Activated naive CD4-positive, alpha-beta T cell treated with anti-CD3 and anti-CD28 coated beads, Interleukin-2, amount 50 U/mL, for 72 hours (primary cell): ENCODE measurements at regions not wholly inside any gene's neighbourhood (a gene's known extent, or its start where the extent isn't known, plus 50 kb on each side); places are given as distances from the start of the nearest gene placed in this dataset.

Experiments used
- ATAC-seq, 2 donors: fragments of 150-1000 bp; cut with Tn5 transposase; 2 replicates each; pipeline ENCODE4 v1.10.0; 2021; ENCODE audit warnings: mild to moderate bottlenecking in 2 of 2, moderate library complexity in 2 of 2
- DNase-seq, 2 donors: peaks; one replicate each; pipeline ENCODE4 v3.0.0; 2021 to 2022; ENCODE audit warnings: low spot score in 2 of 2
- H3K27ac Mint-ChIP-seq, 2 donors: one replicate each; pipeline ENCODE4 v1.8.0; 2022; ENCODE audit warnings: mild to moderate bottlenecking in 2 of 2, mixed read lengths in 2 of 2
- H3K36me3 Mint-ChIP-seq, 2 donors: one replicate each; pipeline ENCODE4 v1.8.0; 2022; ENCODE audit warnings: mixed read lengths in 2 of 2
- H3K9me3 Mint-ChIP-seq, 2 donors: one replicate each; pipeline ENCODE4 v1.8.0; 2022; ENCODE audit warnings: mixed read lengths in 2 of 2

DNA sequence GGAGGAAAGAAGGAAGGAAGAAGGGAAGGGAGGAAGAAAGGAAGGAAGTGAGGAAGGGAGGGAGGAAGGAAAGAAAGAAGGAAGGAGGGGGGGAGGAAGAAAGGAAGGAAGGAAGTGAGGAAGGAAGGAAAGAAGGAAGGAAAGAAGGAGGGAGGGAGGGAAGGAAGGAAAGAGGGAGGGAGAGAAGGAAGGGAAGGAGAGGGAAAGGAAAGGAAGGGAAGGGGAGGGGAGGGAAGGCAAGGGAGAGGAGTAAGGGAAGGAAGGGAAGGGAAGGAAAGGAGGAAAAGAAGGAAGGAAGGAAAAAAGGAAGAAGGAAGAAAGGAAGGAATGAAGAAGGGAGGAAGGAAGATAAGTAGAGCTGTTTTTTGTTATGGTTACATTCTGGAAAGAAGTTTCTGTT is 141.2 kb downstream of the LRRC3B start:
- H3K36me3 Mint-ChIP-seq, result no peaks in the 10 kb centered on the region
- ATAC-seq, result no peak
- no peak for DNase-seq
- H3K9me3 Mint-ChIP-seq, result peaks cover 4 to 10% of the 10 kb centered on the region in 2 donors
- H3K27ac Mint-ChIP-seq, result no peak overlapping the region

- DNase-seq (no peak), ATAC-seq (no peak)
- Mint-ChIP-seq H3K27ac (no peak overlapping the region), H3K9me3 (peaks cover under 1 to 14% of the 10 kb centered on the region in 2 donors), H3K36me3 (no peaks in the 10 kb centered on the region)
These were observed 143.5 kb downstream of the LRRC3B start for GRCh38 chr3:26766031-26766430.

GRCh38 chr3:26768068-26768651 is 145.6 kb downstream of the LRRC3B start:
- Mint-ChIP-seq H3K27ac (no peak overlapping the region), H3K36me3 (no peaks in the 10 kb centered on the region), H3K9me3 (peaks cover 0 to 14% of the 10 kb centered on the region in 2 donors)
- DNase-seq, result no peak
- ATAC-seq, result no peak

DNA sequence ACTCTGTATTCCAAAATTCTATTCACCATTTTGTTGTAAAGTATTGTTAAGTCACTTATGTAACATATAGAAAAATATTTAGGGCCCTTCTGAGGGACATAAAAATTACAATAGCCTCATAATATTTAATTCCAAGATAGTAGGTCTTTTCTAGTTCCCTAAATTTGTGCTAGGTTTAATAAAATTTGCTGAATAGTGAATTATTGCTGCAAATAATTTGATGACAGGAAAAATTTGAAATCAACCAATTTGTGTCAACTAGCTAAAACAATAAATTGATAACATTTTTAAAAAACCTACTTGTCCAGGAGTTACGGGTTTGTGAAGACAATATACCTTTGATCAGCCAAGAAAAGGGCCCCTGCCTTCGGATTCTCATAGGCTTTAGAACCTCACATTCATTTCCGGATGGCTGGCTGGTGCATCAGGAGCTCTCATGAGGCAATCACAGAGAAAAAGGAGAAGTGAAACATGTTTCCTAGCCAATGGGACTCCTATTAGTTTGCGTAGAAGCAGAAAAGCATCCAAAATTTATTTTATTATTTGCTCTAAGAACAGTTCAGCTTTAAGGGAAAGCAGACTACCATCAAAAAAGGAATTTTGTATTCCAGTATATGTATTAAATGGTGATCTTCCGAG is 177.2 kb downstream of the LRRC3B start:
- DNase-seq, result no peak
- Mint-ChIP-seq H3K9me3 (peaks cover 0 to 3% of the 10 kb centered on the region in 2 donors), H3K36me3 (no peaks in the 10 kb centered on the region), H3K27ac (no peak overlapping the region)
- no peak for ATAC-seq

GRCh38 chr3:26807272-26807671 is 184.7 kb downstream of the LRRC3B start:
- Mint-ChIP-seq H3K9me3 (peaks cover 7 to 17% of the 10 kb centered on the region in 2 donors), H3K27ac (no peak overlapping the region), H3K36me3 (peaks cover 0 to under 1% of the 10 kb centered on the region in 2 donors)
- ATAC-seq, result no peak
- no peak for DNase-seq

DNA sequence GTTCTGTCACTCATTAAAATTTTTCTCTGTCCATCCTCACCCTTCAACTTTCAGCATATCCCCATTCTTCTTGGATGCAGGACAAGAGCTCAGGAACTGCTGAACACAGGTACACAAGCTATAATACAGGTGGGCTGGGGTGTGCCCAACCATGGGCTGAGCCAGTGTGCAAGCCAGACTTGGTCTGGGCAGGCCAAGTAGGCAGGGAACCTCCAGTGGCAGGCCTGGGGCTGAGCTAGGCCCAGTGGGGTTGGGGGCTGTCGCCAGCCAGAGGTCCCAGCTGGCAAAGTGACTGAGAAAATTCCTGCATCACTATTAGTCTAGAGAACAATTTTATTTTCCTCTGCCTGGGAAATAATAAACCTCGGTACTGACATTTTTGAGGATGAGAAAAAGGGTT is 202.9 kb downstream of the LRRC3B start:
- DNase-seq, result no peak
- Mint-ChIP-seq H3K9me3 (peaks cover 17 to 39% of the 10 kb centered on the region in 2 donors), H3K36me3 (peaks cover 0 to 17% of the 10 kb centered on the region in 2 donors), H3K27ac (no peak overlapping the region)
- ATAC-seq, result no peak

DNA sequence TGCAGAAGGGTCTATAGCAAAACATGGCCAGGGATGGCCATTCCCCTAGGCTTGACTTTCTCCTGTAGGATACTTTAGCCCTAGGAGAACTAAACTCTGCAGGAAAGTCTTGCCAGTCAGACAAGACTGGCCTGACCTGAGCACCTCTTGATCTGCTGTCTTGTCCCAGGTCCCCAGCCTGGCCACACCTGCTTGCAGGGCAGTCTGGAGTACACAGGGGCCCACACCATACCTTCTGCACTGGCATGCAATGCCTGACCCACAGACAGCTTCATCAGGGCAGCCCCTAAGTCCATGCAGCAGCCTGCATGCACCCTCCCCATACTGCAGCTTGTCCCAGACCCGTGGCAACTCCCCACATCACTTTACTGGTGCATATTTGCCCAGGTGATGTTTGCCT is 204.6 kb downstream of the LRRC3B start:
- no peak for DNase-seq
- ATAC-seq, result no peak
- Mint-ChIP-seq H3K27ac (no peak overlapping the region), H3K9me3 (peaks cover 12 to 36% of the 10 kb centered on the region in 2 donors), H3K36me3 (peaks cover 0 to 6% of the 10 kb centered on the region in 2 donors)

GRCh38 chr3:26838026-26838425 is 215.5 kb downstream of the LRRC3B start:
- H3K27ac Mint-ChIP-seq, result peak overlapping the region in 1 of 2 donors; percentile 33
- H3K36me3 Mint-ChIP-seq, result no peaks in the 10 kb centered on the region
- DNase-seq (no peak), ATAC-seq (no peak)
- peaks cover 11 to 27% of the 10 kb centered on the region in 2 donors for H3K9me3 Mint-ChIP-seq

DNA sequence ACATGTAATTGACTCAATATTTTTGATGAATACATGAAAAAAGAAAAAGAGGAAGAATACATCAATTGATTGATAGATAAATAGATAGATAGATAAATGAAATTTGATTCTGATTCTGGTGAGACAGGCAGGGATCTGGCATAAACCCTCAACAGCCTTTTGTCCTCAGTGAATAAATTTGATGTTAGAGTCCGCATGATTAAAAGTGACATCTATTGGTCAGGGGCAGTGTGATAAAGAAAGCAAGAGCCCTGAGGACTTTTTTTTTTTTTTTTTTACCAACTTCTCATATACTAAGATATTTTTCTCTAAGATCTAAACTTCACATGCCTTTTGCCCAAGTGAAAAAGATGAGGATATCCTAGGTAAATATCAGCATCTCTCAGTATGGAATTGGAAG is 216.4 kb downstream of the LRRC3B start:
- ATAC-seq (no peak), DNase-seq (no peak)
- peaks cover 11 to 23% of the 10 kb centered on the region in 2 donors for H3K9me3 Mint-ChIP-seq
- no peaks in the 10 kb centered on the region for H3K36me3 Mint-ChIP-seq
- H3K27ac Mint-ChIP-seq, result no peak overlapping the region

DNA sequence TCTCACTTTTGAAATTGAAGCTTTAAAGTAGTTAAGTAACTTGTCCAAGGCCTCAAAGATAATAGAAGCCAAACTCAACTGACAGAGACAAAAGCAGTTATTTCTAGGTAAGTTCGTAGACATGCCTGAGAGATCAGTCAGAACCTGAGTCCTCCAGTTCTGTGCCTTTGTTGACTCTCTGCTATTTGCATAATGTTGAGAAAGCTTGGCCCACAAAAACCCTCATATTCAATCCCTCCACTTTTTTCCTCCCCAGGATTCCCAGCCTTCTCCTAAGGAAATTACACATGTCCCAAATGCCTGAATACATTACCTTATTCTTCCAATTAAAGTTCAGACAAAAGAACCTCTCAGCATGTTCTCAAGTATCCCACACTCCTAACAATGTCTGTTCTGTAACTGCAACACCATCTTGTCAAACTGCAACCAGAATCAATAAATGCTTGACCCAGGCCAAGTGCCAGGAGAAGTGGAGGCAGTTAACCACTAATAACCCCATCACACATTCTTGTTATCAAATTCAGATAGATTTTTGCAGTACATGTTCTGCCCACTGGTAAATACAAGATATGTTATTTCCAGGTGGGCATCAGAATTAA is 217.8 kb downstream of the LRRC3B start:
- DNase-seq (no peak), ATAC-seq (no peak)
- no peaks in the 10 kb centered on the region for H3K36me3 Mint-ChIP-seq
- no peak overlapping the region for H3K27ac Mint-ChIP-seq
- H3K9me3 Mint-ChIP-seq, result peaks cover 14 to 23% of the 10 kb centered on the region in 2 donors

DNA sequence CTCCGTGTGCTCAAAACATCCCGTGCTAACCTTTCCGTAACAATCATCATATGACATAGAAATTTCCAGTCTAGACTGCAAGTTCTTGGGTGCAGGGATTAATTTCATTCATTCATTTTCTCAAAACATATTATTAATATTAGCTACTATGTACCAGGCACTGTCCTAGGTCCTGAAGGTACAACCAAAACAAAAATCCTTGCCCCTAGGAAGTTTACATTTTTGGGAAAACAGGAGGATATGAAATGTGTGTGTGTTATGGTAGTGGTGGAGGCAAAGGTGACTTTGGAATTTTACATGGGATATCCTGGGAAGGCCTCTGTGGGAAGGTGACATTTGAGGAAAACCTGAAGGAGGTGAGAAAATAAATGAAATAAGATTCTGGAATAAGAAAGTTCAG is 222.6 kb downstream of the LRRC3B start:
- DNase-seq, result no peak
- Mint-ChIP-seq H3K9me3 (peaks cover 15 to 18% of the 10 kb centered on the region in 2 donors), H3K36me3 (no peaks in the 10 kb centered on the region), H3K27ac (no peak overlapping the region)
- no peak for ATAC-seq

DNA sequence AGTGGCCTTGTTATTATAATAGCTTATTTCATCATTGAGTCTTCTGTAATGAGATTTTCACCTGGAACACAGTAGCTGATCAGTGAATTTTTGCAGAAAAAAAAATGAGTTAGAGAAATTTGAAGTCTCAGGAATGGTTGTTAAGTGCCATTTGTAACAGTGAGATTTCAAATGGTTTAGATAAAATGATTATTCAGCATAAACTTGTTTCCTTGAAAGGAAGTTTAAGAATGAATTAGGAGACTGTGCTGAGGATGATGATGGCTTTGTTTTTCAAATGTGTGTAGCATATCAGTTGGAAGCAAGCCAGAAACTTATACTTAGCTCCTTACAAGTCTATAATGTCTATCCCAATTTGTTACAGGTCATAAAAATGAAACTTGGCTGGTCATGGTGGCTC is 225.1 kb downstream of the LRRC3B start:
- Mint-ChIP-seq H3K36me3 (no peaks in the 10 kb centered on the region), H3K9me3 (peaks cover 6 to 9% of the 10 kb centered on the region in 2 donors), H3K27ac (no peak overlapping the region)
- DNase-seq (no peak), ATAC-seq (no peak)

DNA sequence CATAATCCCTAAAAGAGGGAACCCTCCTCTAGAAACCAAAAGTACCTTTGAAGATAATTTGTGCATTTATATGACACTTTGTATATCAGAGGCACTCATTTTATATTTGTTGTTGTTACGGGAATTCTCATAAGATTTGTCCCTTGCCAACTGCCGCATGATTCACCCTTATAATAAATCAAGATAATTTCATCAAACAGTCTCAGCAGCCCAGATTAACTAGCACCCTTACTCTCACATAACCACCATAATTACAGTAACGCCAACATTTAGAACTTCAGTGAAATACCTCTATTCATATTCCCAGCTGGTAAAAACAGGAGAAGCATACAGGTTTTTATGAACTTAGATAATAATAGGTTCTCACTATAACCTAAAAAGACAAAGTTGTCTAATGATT is 271.9 kb downstream of the LRRC3B start:
- ATAC-seq (no peak), DNase-seq (no peak)

DNA sequence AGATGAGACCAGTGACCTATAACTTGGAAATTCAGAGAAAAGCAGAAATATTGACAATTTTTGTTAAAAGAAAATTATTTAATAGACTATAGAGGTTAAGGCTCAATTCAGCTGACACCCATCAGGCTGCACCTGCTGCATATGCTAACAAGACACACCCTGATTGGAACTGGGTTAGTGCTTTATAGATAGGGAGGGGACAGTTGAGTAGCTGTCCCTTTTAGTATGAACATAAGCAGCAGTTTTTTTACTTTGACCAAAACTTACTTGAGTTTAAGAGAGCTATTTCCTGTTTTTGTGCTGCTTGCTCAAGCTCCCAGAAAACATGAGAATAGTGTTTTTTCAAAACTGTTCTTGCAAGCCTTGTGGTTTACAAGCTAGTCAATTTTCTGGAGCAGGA is 292.6 kb downstream of the LRRC3B start:
- no peak for ATAC-seq

More for the DNA sequence above, 271.9 kb downstream of the LRRC3B start:
- H3K27ac Mint-ChIP-seq, result no peak overlapping the region
- peaks cover 5 to 21% of the 10 kb centered on the region in 2 donors for H3K9me3 Mint-ChIP-seq
- H3K36me3 Mint-ChIP-seq, result no peaks in the 10 kb centered on the region

DNA sequence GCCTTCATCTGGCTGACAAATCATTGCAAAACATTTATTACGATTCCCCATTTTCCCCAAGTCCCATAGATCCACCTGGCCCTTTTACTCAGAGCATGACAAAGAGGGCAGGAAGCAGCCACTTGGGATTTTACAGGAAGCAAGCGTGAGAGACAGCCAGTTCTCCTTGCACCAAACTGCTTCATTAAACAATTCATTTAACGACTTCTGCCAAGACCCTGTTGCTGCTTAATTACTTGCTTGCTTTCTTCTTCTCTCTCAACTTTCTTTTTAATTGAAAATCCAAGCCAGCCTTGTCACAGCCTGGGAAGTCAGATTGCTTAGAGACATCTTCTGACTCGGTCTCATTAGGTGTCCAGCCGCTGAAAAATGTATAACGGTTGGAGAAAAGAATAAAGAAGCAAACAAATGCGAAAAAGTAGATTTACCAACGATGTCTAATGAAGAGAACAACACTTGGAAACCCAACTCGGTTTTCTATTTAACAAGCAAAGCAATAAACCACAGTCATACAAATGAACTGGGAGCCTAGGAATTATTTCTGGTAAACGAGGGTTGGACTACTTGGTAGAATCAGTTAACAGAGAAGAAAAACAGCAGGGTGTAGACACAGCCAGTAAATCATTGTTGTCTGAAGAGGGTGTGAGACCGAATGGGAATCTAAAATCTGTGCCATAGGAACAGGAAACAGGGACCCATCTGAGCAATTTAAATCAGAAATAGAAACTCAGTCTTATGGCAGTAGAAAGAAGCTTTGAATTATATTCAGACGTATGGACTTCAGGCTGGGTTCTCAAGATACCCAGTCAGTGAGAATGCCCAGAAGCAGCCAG is 298.3 kb downstream of the LRRC3B start:
- peaks cover 9 to 21% of the 10 kb centered on the region in 2 donors for H3K9me3 Mint-ChIP-seq
- DNase-seq (no peak), ATAC-seq (no peak)
- H3K36me3 Mint-ChIP-seq, result peaks cover 0 to 10% of the 10 kb centered on the region in 2 donors
- H3K27ac Mint-ChIP-seq, result no peak overlapping the region

More for the DNA sequence above, 292.6 kb downstream of the LRRC3B start:
- Mint-ChIP-seq H3K36me3 (peaks cover 0 to under 1% of the 10 kb centered on the region in 2 donors), H3K9me3 (peaks cover 10 to 13% of the 10 kb centered on the region in 2 donors), H3K27ac (no peak overlapping the region)
- no peak for DNase-seq

DNA sequence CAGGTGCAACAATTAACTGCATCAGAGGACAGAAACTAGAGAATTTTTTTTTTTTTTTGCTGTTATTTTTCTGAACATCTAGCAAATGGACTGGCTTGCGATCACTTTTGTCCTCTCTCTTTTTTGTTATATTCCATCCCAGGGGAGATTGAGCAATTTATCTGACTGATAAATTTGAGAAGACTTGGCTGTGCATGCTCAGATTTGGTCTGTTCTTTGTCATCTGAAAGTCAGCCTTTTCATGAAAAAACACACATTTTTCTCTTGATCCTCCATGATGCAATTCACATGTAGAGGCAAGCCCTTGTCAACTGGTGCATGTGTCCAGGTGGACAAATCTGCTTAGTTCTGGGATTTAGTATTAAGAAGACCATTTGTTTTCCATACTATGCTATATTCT is 309.3 kb downstream of the LRRC3B start:
- Mint-ChIP-seq H3K27ac (no peak overlapping the region), H3K36me3 (no peaks in the 10 kb centered on the region), H3K9me3 (peaks cover 0 to 9% of the 10 kb centered on the region in 2 donors)
- ATAC-seq (no peak), DNase-seq (no peak)

- H3K27ac Mint-ChIP-seq, result no peak overlapping the region
- H3K9me3 Mint-ChIP-seq, result peaks cover 0 to 9% of the 10 kb centered on the region in 2 donors
- no peaks in the 10 kb centered on the region for H3K36me3 Mint-ChIP-seq
- DNase-seq, result no peak
- no peak for ATAC-seq
These were observed 310.2 kb downstream of the LRRC3B start for GRCh38 chr3:26932752-26933151.
